ENCODE measurements at regions not wholly inside any gene's neighbourhood (a gene's known extent, or its start where the extent isn't known, plus 50 kb on each side); places are given as distances from the start of the nearest gene placed in this dataset.

GRCh38 chr2:66688951-66689350, 254.0 kb downstream of the MEIS1 start:
- no peak for TF ChIP-seq CTCF (IDR thresholded peaks at IDR 0.05)
- no peak for TF ChIP-seq EZH2 (IDR thresholded peaks at IDR 0.05; ENCODE audit: borderline replicate concordance, insufficient read depth, low read depth, low read length, poor library complexity, severe bottlenecking)
